ENCODE measurements at regions not wholly inside any gene's neighbourhood (a gene's known extent, or its start where the extent isn't known, plus 50 kb on each side); places are given as distances from the start of the nearest gene placed in this dataset.

GRCh38 chr5:174984863-174985262 lies 260.5 kb downstream of the MSX2 start:
- H3K4me2 ChIP-seq (ENCODE audit: low read depth, low read length, poor library complexity, severe bottlenecking) = no peak overlapping the region
- H3K4me1 ChIP-seq (ENCODE audit: low read length) = no peaks in the 10 kb centered on the region
- H2AFZ ChIP-seq (ENCODE audit: low read length) = no peak overlapping the region
- H4K20me1 ChIP-seq (ENCODE audit: insufficient read depth, low read depth, low read length) = no peaks in the 10 kb centered on the region
- H3K9ac ChIP-seq (ENCODE audit: low read length) = no peak overlapping the region
- no peaks in the 10 kb centered on the region for H3K27me3 ChIP-seq (ENCODE audit: low read length)
- DNase-seq = no peak
- no peak overlapping the region for H3K4me3 ChIP-seq (ENCODE audit: low read length)
- no peak overlapping the region for H3K27ac ChIP-seq (ENCODE audit: low read length)
- no peaks in the 10 kb centered on the region for H3K36me3 ChIP-seq (ENCODE audit: insufficient read depth, low read length)
- no peaks in the 10 kb centered on the region for H3K79me2 ChIP-seq (ENCODE audit: low read length)
- H3K9me2 ChIP-seq (replicated peaks; ENCODE audit: insufficient read depth, low read length) = no peaks in the 10 kb centered on the region
- no peaks in the 10 kb centered on the region for H3K9me3 ChIP-seq (ENCODE audit: low read length)

- H3K27me3 ChIP-seq (ENCODE audit: low read length) = no peaks in the 10 kb centered on the region
- H3K9ac ChIP-seq (ENCODE audit: low read length) = no peak overlapping the region
- H3K4me2 ChIP-seq (ENCODE audit: low read depth, low read length, poor library complexity, severe bottlenecking) = no peak overlapping the region
- no peaks in the 10 kb centered on the region for H4K20me1 ChIP-seq (ENCODE audit: insufficient read depth, low read depth, low read length)
- H3K27ac ChIP-seq (ENCODE audit: low read length) = no peak overlapping the region
- no peak overlapping the region for H3K4me3 ChIP-seq (ENCODE audit: low read length)
- no peak for DNase-seq
- H3K4me1 ChIP-seq (ENCODE audit: low read length) = no peaks in the 10 kb centered on the region
- H3K79me2 ChIP-seq (ENCODE audit: low read length) = no peaks in the 10 kb centered on the region
- H3K36me3 ChIP-seq (ENCODE audit: insufficient read depth, low read length) = no peaks in the 10 kb centered on the region
- no peak overlapping the region for H2AFZ ChIP-seq (ENCODE audit: low read length)
- no peaks in the 10 kb centered on the region for H3K9me3 ChIP-seq (ENCODE audit: low read length)
- H3K9me2 ChIP-seq (replicated peaks; ENCODE audit: insufficient read depth, low read length) = no peaks in the 10 kb centered on the region
These were observed 258.1 kb downstream of the MSX2 start for GRCh38 chr5:174982485-174982884.

GRCh38 chr5:174981416-174981815 lies 257.0 kb downstream of the MSX2 start:
- no peak overlapping the region for H3K27ac ChIP-seq (ENCODE audit: low read length)
- no peaks in the 10 kb centered on the region for H3K9me3 ChIP-seq (ENCODE audit: low read length)

GRCh38 chr5:174980952-174981351 lies 256.6 kb downstream of the MSX2 start:
- Histone ChIP-seq H3K79me2 (ENCODE audit: low read length) (no peaks in the 10 kb centered on the region), H3K9ac (ENCODE audit: low read length) (no peak overlapping the region), H2AFZ (ENCODE audit: low read length) (no peak overlapping the region), H3K27me3 (ENCODE audit: low read length) (no peaks in the 10 kb centered on the region), H3K9me2 (replicated peaks; ENCODE audit: insufficient read depth, low read length) (no peaks in the 10 kb centered on the region), H4K20me1 (ENCODE audit: insufficient read depth, low read depth, low read length) (no peaks in the 10 kb centered on the region), H3K27ac (ENCODE audit: low read length) (no peak overlapping the region), H3K36me3 (ENCODE audit: insufficient read depth, low read length) (no peaks in the 10 kb centered on the region), H3K4me1 (ENCODE audit: low read length) (no peaks in the 10 kb centered on the region), H3K9me3 (ENCODE audit: low read length) (no peaks in the 10 kb centered on the region), H3K4me2 (ENCODE audit: low read depth, low read length, poor library complexity, severe bottlenecking) (no peak overlapping the region), H3K4me3 (ENCODE audit: low read length) (no peak overlapping the region)
- no peak for DNase-seq

More at GRCh38 chr5:174981416-174981815, 257.0 kb downstream of the MSX2 start:
- H3K4me1 ChIP-seq (ENCODE audit: low read length) = no peaks in the 10 kb centered on the region
- no peak for DNase-seq
- H3K36me3 ChIP-seq (ENCODE audit: insufficient read depth, low read length) = no peaks in the 10 kb centered on the region
- H3K9ac ChIP-seq (ENCODE audit: low read length) = no peak overlapping the region
- H3K79me2 ChIP-seq (ENCODE audit: low read length) = no peaks in the 10 kb centered on the region
- H3K4me2 ChIP-seq (ENCODE audit: low read depth, low read length, poor library complexity, severe bottlenecking) = no peak overlapping the region
- H3K9me2 ChIP-seq (replicated peaks; ENCODE audit: insufficient read depth, low read length) = no peaks in the 10 kb centered on the region
- H3K27me3 ChIP-seq (ENCODE audit: low read length) = no peaks in the 10 kb centered on the region
- no peak overlapping the region for H3K4me3 ChIP-seq (ENCODE audit: low read length)
- H2AFZ ChIP-seq (ENCODE audit: low read length) = no peak overlapping the region
- H4K20me1 ChIP-seq (ENCODE audit: insufficient read depth, low read depth, low read length) = no peaks in the 10 kb centered on the region

GRCh38 chr5:174972291-174972690 lies 247.9 kb downstream of the MSX2 start:
- H3K9me3 ChIP-seq (ENCODE audit: low read length) = no peaks in the 10 kb centered on the region
- no peaks in the 10 kb centered on the region for H3K4me1 ChIP-seq (ENCODE audit: low read length)
- no peak overlapping the region for H3K27ac ChIP-seq (ENCODE audit: low read length)
- H3K9me2 ChIP-seq (replicated peaks; ENCODE audit: insufficient read depth, low read length) = no peaks in the 10 kb centered on the region
- no peak overlapping the region for H3K4me2 ChIP-seq (ENCODE audit: low read depth, low read length, poor library complexity, severe bottlenecking)
- H3K4me3 ChIP-seq (ENCODE audit: low read length) = no peak overlapping the region
- no peaks in the 10 kb centered on the region for H3K79me2 ChIP-seq (ENCODE audit: low read length)
- H3K27me3 ChIP-seq (ENCODE audit: low read length) = no peaks in the 10 kb centered on the region
- no peak overlapping the region for H3K9ac ChIP-seq (ENCODE audit: low read length)
- no peak for DNase-seq
- H2AFZ ChIP-seq (ENCODE audit: low read length) = no peak overlapping the region
- no peaks in the 10 kb centered on the region for H4K20me1 ChIP-seq (ENCODE audit: insufficient read depth, low read depth, low read length)
- no peaks in the 10 kb centered on the region for H3K36me3 ChIP-seq (ENCODE audit: insufficient read depth, low read length)

- Histone ChIP-seq H3K4me3 (ENCODE audit: low read length) (no peak overlapping the region), H3K36me3 (ENCODE audit: insufficient read depth, low read length) (no peaks in the 10 kb centered on the region), H3K9me2 (replicated peaks; ENCODE audit: insufficient read depth, low read length) (no peaks in the 10 kb centered on the region), H3K4me1 (ENCODE audit: low read length) (no peaks in the 10 kb centered on the region), H3K79me2 (ENCODE audit: low read length) (no peaks in the 10 kb centered on the region), H3K9ac (ENCODE audit: low read length) (no peak overlapping the region), H3K27me3 (ENCODE audit: low read length) (no peaks in the 10 kb centered on the region), H3K9me3 (ENCODE audit: low read length) (peaks cover 6% of the 10 kb centered on the region), H4K20me1 (ENCODE audit: insufficient read depth, low read depth, low read length) (no peaks in the 10 kb centered on the region), H3K27ac (ENCODE audit: low read length) (no peak overlapping the region), H3K4me2 (ENCODE audit: low read depth, low read length, poor library complexity, severe bottlenecking) (no peak overlapping the region), H2AFZ (ENCODE audit: low read length) (no peak overlapping the region)
- DNase-seq = no peak
These were observed 246.8 kb downstream of the MSX2 start for GRCh38 chr5:174971210-174971609.

GRCh38 chr5:174970502-174970901 lies 246.1 kb downstream of the MSX2 start:
- H3K9me2 ChIP-seq (replicated peaks; ENCODE audit: insufficient read depth, low read length) = no peaks in the 10 kb centered on the region
- H3K9me3 ChIP-seq (ENCODE audit: low read length) = peaks cover 9% of the 10 kb centered on the region

GRCh38 chr5:174953871-174954270 lies 229.5 kb downstream of the MSX2 start:
- Histone ChIP-seq H3K4me1 (ENCODE audit: low read length) (no peaks in the 10 kb centered on the region), H2AFZ (ENCODE audit: low read length) (no peak overlapping the region), H3K79me2 (ENCODE audit: low read length) (no peaks in the 10 kb centered on the region), H3K4me2 (ENCODE audit: low read depth, low read length, poor library complexity, severe bottlenecking) (no peak overlapping the region), H3K9me2 (replicated peaks; ENCODE audit: insufficient read depth, low read length) (no peaks in the 10 kb centered on the region), H3K36me3 (ENCODE audit: insufficient read depth, low read length) (no peaks in the 10 kb centered on the region), H3K4me3 (ENCODE audit: low read length) (no peak overlapping the region), H3K9me3 (ENCODE audit: low read length) (no peaks in the 10 kb centered on the region), H3K9ac (ENCODE audit: low read length) (no peak overlapping the region), H3K27ac (ENCODE audit: low read length) (no peak overlapping the region), H3K27me3 (ENCODE audit: low read length) (no peaks in the 10 kb centered on the region), H4K20me1 (ENCODE audit: insufficient read depth, low read depth, low read length) (no peaks in the 10 kb centered on the region)
- DNase-seq = no peak

More at GRCh38 chr5:174970502-174970901, 246.1 kb downstream of the MSX2 start:
- no peak overlapping the region for H3K4me2 ChIP-seq (ENCODE audit: low read depth, low read length, poor library complexity, severe bottlenecking)
- no peaks in the 10 kb centered on the region for H3K79me2 ChIP-seq (ENCODE audit: low read length)
- no peak overlapping the region for H3K4me3 ChIP-seq (ENCODE audit: low read length)
- no peak for DNase-seq
- H2AFZ ChIP-seq (ENCODE audit: low read length) = no peak overlapping the region
- no peaks in the 10 kb centered on the region for H3K4me1 ChIP-seq (ENCODE audit: low read length)
- H4K20me1 ChIP-seq (ENCODE audit: insufficient read depth, low read depth, low read length) = no peaks in the 10 kb centered on the region
- H3K9ac ChIP-seq (ENCODE audit: low read length) = no peak overlapping the region
- no peak overlapping the region for H3K27ac ChIP-seq (ENCODE audit: low read length)
- no peaks in the 10 kb centered on the region for H3K36me3 ChIP-seq (ENCODE audit: insufficient read depth, low read length)
- H3K27me3 ChIP-seq (ENCODE audit: low read length) = no peaks in the 10 kb centered on the region
